ENCODE measurements at regions not wholly inside any gene's neighbourhood (a gene's known extent, or its start where the extent isn't known, plus 50 kb on each side); places are given as distances from the start of the nearest gene placed in this dataset.

GRCh38 chr10:128318366-128318765, 192.1 kb upstream of the MKI67 start:
- no peak for DNase-seq

GRCh38 chr10:128318913-128319312, 192.7 kb upstream of the MKI67 start:
- DNase-seq = no peak

GRCh38 chr10:128322106-128322505, 195.9 kb upstream of the MKI67 start:
- no peak for DNase-seq

GRCh38 chr10:128322950-128323349, 196.7 kb upstream of the MKI67 start:
- no peak for DNase-seq

- no peak for DNase-seq
These were observed 198.0 kb upstream of the MKI67 start for GRCh38 chr10:128324058-128324827.

- no peak for DNase-seq
These were observed 199.6 kb upstream of the MKI67 start for GRCh38 chr10:128325788-128326187.

- no peak for DNase-seq
These were observed 200.0 kb upstream of the MKI67 start for GRCh38 chr10:128326251-128326650.

GRCh38 chr10:128326851-128327250, 200.6 kb upstream of the MKI67 start:
- DNase-seq = no peak

GRCh38 chr10:128336401-128336800, 210.2 kb upstream of the MKI67 start:
- no peak for DNase-seq

GRCh38 chr10:128337860-128338378, 211.7 kb upstream of the MKI67 start:
- DNase-seq = no peak

GRCh38 chr10:128338951-128339350, 212.7 kb upstream of the MKI67 start:
- no peak for DNase-seq

- no peak for DNase-seq
These were observed 213.5 kb upstream of the MKI67 start for GRCh38 chr10:128339753-128340152.

GRCh38 chr10:128345353-128345752, 219.1 kb upstream of the MKI67 start:
- no peak for DNase-seq

GRCh38 chr10:128360783-128361182, 234.6 kb upstream of the MKI67 start:
- no peak for DNase-seq

GRCh38 chr10:128361487-128361886, 235.3 kb upstream of the MKI67 start:
- DNase-seq = no peak

GRCh38 chr10:128362514-128362913, 236.3 kb upstream of the MKI67 start:
- DNase-seq = no peak

GRCh38 chr10:128364631-128365030, 238.4 kb upstream of the MKI67 start:
- no peak for DNase-seq

- DNase-seq = no peak
These were observed 239.0 kb upstream of the MKI67 start for GRCh38 chr10:128365156-128365725.

- DNase-seq = no peak
These were observed 241.6 kb upstream of the MKI67 start for GRCh38 chr10:128367807-128368206.

GRCh38 chr10:128369101-128369650, 243.0 kb upstream of the MKI67 start:
- no peak for DNase-seq

GRCh38 chr10:128373071-128373749, 247.0 kb upstream of the MKI67 start:
- DNase-seq = no peak

GRCh38 chr10:128373831-128374230, 247.6 kb upstream of the MKI67 start:
- DNase-seq = no peak

GRCh38 chr10:128375171-128375570, 248.9 kb upstream of the MKI67 start:
- no peak for DNase-seq

Data from occipital lobe (tissue), 1 donor.